Head of caudate nucleus (tissue), 42 donors: ENCODE measurements at regions not wholly inside any gene's neighbourhood (a gene's known extent, or its start where the extent isn't known, plus 50 kb on each side); places are given as distances from the start of the nearest gene placed in this dataset.

Source experiments
- DNase-seq, 42 donors: peaks; one replicate each; pipeline versions ENCODE4 v3.0.0 to v3.0.0-alpha.2; 2020 to 2021; ENCODE audit warnings: mixed read lengths in 7 of 42
- intact Hi-C: fragments of 100-400 bp; cut with DNase I; formaldehyde crosslinking; loops from one replicate; pipeline ENCODE4 v1.15.0; 2022

DNA sequence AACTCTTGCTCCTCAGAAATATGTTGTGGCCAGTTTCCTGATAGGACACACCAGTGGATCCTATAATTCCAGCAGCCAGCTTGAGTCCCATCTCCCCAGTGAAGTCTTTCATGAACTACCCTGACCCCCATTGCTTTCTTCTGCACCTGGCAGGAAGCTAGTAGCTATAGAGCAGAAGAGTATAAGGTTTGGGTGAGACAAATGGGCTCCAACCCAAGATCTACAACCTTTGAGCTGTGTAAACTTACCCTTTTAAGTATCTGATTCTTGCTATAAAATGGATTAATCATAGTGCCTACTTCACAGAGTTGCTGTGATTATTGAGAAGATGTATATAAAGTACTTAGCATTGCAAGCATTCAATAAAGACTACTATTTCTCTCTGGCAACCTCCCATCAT is 396.9 kb upstream of the CADM1 start:
- DNase-seq, result no peak

DNA sequence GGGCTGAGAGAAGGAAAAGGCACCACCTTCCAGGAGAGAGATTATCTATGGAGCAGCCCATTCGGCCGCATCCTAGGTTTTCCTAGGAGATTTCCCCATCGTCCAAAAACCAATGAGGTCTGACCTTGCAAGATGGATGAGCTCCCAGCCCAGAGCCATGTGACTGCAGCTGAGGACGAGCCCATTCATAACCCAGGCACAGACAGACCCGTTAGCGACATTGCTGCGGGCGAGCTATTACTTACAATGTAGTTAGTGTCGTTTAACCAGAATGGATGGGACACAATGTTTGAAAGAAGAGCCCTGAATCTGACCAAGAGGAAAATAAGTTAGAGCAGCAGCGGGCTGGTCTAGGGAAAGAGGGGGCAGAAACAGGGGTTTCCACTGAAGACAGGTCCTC is 395.9 kb upstream of the CADM1 start:
- intact Hi-C loops, result no loop called here
- peak in 2 of 42 donors; percentile 16 to 45 for DNase-seq

More for the DNA sequence above, 396.9 kb upstream of the CADM1 start:
- intact Hi-C loops, result no loop called here

DNA sequence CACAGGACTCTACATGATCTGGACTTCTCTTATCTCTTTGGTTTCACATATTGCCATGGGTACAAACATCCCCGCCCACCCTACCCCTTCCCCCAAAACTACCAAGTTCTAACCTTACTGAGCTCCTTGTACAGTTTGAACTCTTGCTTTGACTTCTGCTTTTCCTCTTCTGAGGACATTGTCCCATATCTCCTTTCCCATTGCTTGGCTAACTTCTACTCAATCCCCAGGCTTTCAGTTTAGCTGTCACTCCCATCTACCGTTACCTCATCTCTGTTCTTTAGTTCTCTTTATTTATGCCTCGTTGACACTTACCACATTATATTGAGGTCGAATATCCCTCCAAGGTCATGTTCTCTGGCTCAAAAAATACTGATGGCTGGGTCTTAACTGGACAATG is 393.5 kb upstream of the CADM1 start:
- DNase-seq, result no peak
- intact Hi-C loops, result no loop called here

DNA sequence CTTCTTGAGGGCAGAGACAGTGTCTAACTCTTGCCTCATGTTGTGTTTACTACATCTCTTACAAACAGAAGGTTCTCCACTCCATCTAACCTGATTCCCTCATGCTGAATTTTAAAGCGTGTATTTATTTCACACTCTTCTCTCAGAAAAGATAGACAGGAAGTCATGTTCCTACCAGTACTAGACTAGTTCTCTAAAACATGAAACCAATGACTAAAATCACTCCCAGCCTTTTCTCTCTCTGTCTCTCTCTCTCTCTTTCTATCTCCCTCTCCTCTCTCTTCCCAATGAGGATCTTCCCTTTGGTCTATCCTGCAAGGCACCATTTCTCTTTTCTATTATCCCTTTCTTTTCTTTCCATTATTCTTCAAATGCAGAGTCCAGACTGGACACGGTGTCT is 391.9 kb upstream of the CADM1 start:
- DNase-seq, result no peak

DNA sequence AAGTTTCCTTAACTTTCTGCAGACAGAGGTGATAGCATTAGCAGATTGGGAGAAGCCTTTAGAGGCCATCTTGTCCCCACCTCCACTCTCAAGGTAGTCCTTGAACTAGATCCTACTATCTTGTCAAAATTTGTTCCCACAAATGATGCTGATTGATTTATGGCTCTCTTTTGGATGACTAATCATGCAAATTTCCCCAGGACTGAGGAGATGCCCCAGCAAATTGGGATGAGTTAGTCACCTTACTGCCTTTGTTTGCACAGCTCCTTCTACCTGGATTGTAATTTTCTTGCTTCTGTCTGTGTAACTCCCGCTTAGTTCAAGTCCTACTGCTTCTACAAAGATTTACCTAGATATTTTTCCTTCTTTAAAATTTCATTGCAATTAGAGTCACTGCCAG is 391.4 kb upstream of the CADM1 start:
- intact Hi-C loops, result no loop called here
- no peak for DNase-seq

More for the DNA sequence above, 391.9 kb upstream of the CADM1 start:
- intact Hi-C loops, result no loop called here

DNA sequence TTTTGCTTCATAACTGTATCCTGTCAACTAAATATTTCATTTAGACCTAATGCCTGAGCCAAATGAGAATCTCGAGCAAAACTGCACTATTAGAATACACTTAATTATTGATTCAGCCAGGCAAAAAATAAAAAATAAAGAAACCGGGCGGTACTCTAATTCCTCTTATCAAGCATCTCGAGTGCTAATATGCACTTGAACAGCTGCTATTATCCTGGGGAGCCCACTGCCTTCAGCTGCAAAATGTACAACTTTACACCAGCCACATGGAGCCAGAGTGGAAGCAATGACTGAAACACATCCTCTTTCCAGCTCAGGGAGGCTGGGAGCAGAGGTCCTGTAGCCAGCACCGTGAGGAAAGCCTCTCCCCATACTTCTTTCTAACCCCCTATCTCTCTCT is 390.0 kb upstream of the CADM1 start:
- no peak for DNase-seq
- intact Hi-C loops, result no loop called here

DNA sequence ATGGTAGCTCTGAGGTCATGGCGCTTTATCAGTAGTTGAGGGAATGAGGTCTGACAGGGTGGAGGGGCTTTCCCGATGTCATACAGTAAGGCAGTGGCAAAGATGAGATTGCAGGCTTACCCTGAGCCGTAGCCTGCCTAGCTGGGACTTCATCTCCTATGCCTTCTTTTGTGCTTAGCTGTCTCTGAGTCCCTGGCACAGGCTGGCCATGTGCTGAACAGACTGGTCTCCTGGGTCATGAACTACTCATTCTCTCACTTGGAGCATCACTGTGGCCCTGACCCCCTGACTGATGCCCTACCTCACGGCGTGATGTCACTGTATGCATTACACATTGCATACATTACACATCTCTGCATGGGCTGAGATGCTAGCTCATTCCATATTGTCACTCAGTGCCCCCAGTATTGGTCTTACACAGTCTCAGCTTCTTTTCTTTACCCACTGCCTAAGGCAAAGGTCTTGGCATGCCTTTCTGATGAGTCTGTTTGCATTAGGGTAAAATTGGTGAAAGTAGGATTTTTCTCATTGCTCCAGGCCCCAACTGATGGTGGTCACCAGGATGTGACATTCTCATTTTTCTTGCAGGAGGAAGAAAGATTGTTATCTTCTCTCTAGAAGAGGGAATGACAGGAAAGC is 389.4 kb upstream of the CADM1 start:
- no peak for DNase-seq
- intact Hi-C loops, result no loop called here

DNA sequence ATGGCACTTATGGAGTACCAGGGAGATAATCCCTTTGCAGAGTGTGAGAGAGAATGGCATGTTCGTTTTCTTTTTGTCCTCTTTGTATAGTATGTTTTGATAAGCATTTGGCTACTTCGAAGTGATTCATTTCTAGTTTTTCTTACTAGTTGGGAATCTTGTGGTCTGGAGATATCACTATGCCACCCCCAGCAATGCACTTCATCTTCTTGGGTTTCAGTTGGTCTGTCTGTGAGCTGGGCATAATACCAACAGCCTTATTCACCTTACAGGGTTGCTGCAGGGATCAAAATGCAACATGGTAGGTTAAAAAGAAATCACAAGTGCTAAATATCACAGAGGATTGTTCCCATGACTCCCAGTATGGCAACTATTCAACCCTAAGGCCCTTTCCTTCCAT is 387.8 kb upstream of the CADM1 start:
- intact Hi-C loops, result no loop called here
- no peak for DNase-seq

DNA sequence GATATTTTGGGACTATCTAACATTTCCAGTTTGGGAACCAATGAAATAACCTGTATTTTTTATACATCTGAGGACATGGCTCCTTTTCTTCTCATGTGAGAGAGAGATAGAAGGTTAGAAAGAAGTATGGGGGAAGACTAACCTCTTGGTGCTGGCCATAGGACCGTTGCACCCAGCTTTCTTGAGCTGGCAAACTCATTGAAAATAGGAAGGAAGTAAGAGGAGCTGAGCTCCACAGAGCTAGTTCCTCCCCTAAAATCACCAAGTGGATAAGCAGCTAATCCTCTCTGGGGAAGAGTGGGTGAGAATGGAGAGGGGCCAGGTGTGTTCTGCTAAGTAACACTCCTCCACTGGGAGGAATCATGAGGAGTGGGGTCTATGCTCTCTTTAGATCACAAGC is 387.4 kb upstream of the CADM1 start:
- no peak for DNase-seq
- intact Hi-C loops, result no loop called here

DNA sequence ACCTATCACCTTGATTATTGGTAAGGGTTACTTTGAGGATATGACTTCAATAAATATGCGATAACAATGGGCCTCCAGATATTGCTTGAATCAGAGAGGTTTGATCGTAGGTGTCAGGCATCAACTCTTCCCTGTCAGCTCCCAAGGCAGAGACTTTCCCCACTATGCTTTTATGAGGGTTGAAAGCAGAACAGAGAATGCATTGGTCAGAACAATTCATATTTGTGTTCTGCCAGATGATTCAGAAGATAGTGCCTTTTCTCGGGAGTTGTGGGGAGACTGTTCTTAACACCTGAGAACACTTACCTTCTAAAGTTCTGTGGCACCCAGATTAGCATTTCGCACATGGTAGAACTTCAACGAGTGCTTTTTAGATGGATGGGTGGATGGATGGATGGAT is 386.3 kb upstream of the CADM1 start:
- no peak for DNase-seq
- intact Hi-C loops, result no loop called here

DNA sequence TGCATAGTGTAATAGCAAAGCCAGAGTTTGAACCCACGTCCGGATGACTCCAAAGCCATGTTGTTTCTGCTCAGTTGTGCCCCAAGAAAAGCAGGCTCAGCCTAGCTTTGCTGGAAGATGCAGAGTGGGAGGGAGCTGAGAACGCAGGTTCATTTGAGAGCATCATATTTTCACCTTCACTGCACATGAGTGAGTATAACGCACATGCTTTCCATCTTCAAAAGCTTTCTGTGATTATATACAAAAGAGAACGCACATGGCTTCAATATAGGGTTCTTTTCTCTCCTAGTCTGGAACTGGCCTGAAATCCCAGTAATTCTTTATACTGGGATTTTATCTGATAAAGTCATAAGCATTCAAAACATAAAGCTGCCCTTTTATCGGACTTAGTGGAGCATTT is 385.5 kb upstream of the CADM1 start:
- intact Hi-C loops, result no loop called here
- no peak for DNase-seq

DNA sequence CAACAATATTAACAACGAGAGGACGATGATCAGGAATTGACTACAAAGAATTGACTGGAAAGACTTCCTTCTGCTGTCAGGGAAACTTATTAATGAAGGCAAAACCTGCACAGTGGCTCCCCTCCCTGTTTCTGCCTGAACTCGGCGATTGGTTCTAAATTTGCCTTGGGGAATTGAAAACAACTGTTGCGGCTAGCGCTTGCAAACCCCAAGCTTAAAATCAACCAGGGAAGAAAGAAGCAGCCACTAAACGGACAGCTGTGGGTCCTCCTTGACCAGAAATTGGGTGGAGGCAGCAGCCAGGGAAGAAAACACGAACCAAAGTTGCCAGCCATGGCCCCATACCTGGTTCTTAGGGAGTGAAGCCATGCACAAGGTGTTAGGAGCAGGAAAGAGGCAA is 383.5 kb upstream of the CADM1 start:
- no peak for DNase-seq
- intact Hi-C loops, result no loop called here

DNA sequence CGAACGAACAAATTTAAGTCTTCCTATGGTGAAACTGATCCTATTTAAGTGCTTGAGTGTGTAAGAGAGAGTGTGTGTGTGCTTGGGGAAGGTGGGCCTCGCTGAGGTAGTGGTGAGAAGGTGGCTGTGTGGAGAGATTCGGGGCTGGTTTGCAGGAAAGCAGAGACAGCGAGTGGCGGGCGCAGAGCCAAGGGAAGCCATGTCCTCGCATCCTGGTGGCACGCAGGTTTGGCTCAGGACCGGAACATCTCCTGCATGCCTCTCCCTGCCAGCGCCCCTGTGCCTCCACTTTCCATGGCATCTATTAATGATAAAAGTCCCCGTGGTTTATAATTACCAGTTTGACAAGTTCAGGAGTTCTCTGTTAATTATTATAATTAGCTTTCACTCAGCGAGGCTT is 383.1 kb upstream of the CADM1 start:
- intact Hi-C loops, result no loop called here
- no peak for DNase-seq

DNA sequence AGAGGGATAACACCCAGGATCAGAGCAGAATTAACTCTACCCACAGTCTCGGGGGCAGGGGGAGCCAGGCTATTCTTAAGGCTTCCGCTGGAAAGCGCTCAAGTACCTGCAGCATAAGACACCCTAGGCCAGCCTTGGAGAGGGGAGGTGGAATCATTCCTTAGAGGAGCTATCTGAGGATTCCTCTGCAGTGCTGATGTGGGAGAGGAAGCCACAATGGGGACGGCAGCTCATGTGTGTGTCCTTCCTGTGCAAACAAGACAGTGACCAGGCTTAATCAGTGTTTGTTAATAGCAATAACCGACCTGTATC is 382.2 kb upstream of the CADM1 start:
- intact Hi-C loops, result no loop called here
- DNase-seq, result no peak

DNA sequence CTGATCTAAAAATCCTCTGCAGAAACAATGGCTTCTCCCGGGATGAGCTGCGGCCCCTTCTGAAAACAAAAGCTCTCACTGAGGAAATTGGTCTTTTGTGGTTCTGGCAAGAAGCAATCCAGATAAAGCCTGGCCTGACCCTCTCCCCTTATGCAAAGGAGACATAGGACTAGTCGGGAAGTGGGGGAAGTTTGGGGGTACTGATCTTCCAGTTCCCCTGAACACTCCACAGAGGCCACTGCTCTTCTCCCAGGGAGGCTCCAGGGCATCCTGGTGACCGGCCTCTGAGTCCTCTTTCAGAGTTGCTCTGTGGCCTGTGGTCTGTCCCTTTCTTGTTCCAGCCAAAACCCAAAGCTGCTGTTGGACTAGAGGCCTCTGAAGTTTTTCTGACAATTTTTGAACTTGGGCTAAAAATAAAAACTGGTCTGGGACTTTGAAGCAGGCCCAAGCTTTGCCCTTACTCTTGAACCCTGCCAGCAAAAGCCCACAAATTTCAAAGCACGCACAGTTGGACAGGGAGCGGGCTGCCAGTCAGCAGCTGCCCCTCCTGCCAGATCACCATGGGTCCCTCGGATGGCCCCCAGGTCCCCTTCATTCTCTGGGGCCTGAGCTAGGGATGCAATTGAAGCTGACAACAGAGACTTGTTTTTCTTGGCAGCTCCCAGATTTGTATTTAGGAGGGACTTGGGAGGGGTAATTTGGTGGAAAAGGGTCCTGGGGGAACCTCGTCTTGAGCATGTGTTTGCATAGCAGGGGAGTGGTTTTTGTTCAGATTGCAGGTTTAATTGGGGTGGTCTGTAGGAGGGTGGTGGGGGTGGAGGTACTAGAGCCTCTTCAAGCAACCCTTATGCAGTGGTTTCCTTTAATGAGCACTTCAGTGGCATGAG is 381.6 kb upstream of the CADM1 start:
- intact Hi-C loops, result no loop called here
- peak in 3 of 42 donors; percentile 15 to 21 (median 18) for DNase-seq

DNA sequence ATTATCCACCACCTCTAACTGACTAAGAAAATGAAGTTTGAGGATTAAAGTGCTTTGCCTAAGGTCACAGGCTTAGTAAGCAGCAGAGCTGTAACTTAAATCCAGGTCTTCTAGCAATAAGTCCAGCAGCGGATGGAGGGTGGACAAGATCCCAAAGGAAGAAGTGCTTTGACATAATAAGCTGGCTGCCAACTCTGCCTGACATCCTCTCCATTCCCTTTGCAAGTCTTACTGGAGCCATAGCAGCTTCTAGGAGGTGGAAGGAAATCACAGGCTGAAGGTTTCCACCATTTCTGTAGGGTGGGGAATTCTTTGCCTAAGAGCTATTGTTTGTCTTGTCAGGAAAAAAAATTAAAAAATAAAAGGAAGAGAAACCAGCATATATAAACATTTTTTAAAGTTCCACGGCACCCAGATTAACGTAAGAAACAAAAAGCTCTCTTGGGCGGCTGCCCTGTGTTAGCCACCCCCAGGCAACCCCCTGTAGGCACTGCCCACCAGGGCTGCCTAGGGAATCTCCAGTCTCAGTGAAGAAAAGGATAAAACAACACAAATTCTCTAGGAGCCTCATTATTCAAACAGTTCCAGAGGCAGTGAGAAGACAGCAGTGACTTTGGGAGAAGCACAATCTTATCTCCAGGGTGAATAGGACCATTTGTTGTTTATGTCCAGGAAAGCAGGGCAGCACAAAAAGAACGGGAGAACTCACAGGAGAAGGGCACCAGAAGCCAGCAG is 380.8 kb upstream of the CADM1 start:
- intact Hi-C loops, result no loop called here
- no peak for DNase-seq

DNA sequence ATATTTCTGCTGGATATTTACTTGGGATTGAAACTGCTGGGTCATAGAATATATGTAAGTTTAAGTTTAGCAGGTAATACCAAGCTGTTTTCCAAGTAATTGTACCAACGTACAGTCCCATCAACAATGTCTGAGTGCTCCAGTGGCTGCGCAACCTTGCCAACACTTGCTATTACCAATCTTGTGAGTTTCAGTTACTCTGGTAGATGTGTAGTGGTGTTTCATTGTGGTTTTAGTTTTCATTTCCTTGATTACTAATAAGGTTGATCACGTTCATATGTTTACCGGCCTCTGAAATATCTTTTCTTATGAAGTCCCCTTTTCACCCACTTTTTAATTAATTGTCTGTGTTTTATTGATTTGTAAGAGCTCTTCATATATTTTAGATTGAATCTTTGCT is 370.6 kb upstream of the CADM1 start:
- no peak for DNase-seq
- intact Hi-C loops, result no loop called here

DNA sequence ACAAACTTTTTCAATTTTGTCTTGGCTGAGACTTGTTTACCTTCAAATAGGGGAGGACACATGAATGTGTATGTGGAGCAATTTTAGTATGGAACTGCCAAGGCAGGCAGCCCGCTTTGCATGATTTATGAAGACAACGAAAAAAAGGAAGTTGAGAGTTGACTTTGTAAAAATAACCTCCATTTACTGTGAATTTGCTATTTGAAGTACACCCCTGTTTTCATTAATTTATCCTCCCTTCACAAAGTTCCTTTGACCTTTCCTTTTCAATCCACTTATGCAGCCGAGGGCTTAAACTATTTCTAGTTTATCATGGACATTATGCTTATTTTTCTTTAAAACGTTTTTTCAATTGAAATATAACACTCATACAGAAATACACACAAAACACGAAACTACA is 369.6 kb upstream of the CADM1 start:
- no peak for DNase-seq
- intact Hi-C loops, result no loop called here

DNA sequence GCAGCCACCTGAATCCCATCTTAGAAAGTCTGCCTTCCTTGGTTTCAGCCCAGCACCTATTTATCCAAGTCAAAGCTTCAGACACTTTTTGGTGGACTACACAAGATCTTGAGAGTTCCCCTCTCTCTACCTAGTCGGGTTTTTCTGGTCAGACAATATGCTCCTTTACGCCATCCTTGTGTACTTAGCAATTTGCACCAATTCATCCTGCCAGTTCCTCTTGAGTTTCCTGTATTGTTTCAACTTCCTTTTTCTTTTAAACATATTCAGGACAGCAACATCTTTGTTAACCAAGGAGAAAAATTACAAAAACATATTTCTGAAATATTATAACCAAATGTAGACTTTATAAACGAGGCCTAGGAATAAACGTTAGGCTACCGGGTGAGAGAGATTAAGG is 368.2 kb upstream of the CADM1 start:
- DNase-seq, result no peak
- intact Hi-C loops, result no loop called here

DNA sequence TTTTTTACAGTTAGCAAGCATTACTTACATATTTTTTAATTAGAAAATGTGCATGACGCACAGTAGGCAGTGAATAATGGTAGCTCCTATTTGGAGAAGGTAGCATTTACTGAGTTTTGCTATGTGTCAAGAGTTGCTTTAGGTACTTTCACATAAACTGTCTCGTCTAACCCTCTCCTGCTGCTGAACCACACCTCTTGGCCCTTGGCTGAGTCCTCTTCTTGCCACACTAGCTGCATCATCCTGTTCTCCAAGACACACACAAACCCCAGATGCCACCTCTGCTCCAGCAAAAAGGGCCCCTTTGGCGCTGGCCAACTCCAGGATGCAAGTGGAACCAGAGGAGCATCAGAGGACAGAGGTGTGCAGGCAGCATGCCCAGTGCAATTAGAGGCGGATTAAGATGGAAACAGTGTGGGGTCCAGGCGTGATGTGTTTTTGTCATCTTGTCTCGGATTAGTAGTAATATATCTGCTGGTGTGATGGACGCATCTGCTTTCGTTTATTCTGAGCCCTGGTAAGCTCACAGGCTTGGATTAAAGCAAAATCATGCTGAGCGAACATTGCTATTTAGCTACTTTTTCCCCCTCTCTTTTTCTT is 367.0 kb upstream of the CADM1 start:
- intact Hi-C loops, result no loop called here
- DNase-seq, result no peak
